WTC11 (cell line): ENCODE measurements at regions not wholly inside any gene's neighbourhood (a gene's known extent, or its start where the extent isn't known, plus 50 kb on each side); places are given as distances from the start of the nearest gene placed in this dataset.

Source experiments
- ATAC-seq: fragments of 200-7000 bp; cut with Tn5 transposase; 2 replicates; pipeline ENCODE4 v1.10.0; 2021; ENCODE audit warnings: mild to moderate bottlenecking, moderate library complexity
- CTCF ChIA-PET: fragments of 300-600 bp; sonication (Branson Sonifier 250); formaldehyde crosslinking; loops from one replicate; lab custom pipeline; 2021; ENCODE audit warnings: antibody characterized with exemption; lab: Charles Lee
- POLR2A ChIA-PET: fragments of 350-600 bp; sonication (Branson Sonifier 250); formaldehyde crosslinking; loops from one replicate; lab custom pipeline; 2021; ENCODE audit warnings: antibody characterized with exemption; lab: Charles Lee
- DNase-seq: peaks from one replicate; pipeline ENCODE4 v3.0.0; 2021; ENCODE audit warnings: low spot score
- H3K27ac Mint-ChIP-seq: 2 replicates; pipeline ENCODE4 v1.8.0; 2021; ENCODE audit warnings: mixed read lengths
- H3K27me3 Mint-ChIP-seq: 2 replicates; pipeline ENCODE4 v1.8.0; 2021; ENCODE audit warnings: low read depth, mild to moderate bottlenecking, moderate library complexity, mixed read lengths
- H3K36me3 Mint-ChIP-seq: 2 replicates; pipeline ENCODE4 v1.8.0; 2021; ENCODE audit warnings: mixed read lengths
- H3K4me1 Mint-ChIP-seq: 2 replicates; pipeline ENCODE4 v1.8.0; 2022; ENCODE audit warnings: mixed read lengths
- H3K4me3 Mint-ChIP-seq: 2 replicates; pipeline ENCODE4 v1.8.0; 2021; ENCODE audit warnings: mild to moderate bottlenecking, moderate library complexity, mixed read lengths
- H3K9me3 Mint-ChIP-seq: 2 replicates; pipeline ENCODE4 v1.8.0; 2021; ENCODE audit warnings: mixed read lengths
- AFF4 ChIP-seq: sonication (generic); formaldehyde crosslinking; IDR thresholded peaks from 2 replicates; pipeline ENCODE4 v1.8.1; 2023; ENCODE audit warnings: mild to moderate bottlenecking, missing genetic modification reagents, borderline replicate concordance
- CREB1 ChIP-seq: sonication (generic); formaldehyde crosslinking; IDR thresholded peaks from 2 replicates; pipeline ENCODE4 v1.8.0; 2023; ENCODE audit warnings: mild to moderate bottlenecking, missing genetic modification reagents
- E2F5 ChIP-seq: sonication (generic); formaldehyde crosslinking; IDR thresholded peaks from 2 replicates; pipeline ENCODE4 v1.8.1; 2022; ENCODE audit warnings: mild to moderate bottlenecking, moderate library complexity, missing genetic modification reagents
- ETV6 ChIP-seq: sonication (generic); formaldehyde crosslinking; IDR thresholded peaks from 2 replicates; pipeline ENCODE4 v1.8.1; 2022; ENCODE audit warnings: mild to moderate bottlenecking, missing genetic modification reagents
- FOXJ3 ChIP-seq: sonication (generic); formaldehyde crosslinking; IDR thresholded peaks from 2 replicates; pipeline ENCODE4 v1.9.0; 2021; ENCODE audit warnings: missing genetic modification reagents, mild to moderate bottlenecking, borderline replicate concordance
- GRHL2 ChIP-seq: fragments of 250-450 bp; sonication (Bioruptor Pico); IDR thresholded peaks from 2 replicates; pipeline ENCODE4 v1.8.0; 2022; ENCODE audit warnings: mild to moderate bottlenecking, moderate library complexity; ENCODE audit not compliant: insufficient replicate concordance, severe bottlenecking
- HMGA2 ChIP-seq: fragments of 250-450 bp; sonication (Bioruptor Pico); IDR thresholded peaks from 2 replicates; pipeline ENCODE4 v1.4.0; 2021; ENCODE audit warnings: mild to moderate bottlenecking, moderate library complexity
- IRF1 ChIP-seq: sonication (generic); formaldehyde crosslinking; IDR thresholded peaks from 2 replicates; pipeline ENCODE4 v1.8.0; 2023; ENCODE audit warnings: missing genetic modification reagents
- IRF2 ChIP-seq: sonication (generic); formaldehyde crosslinking; IDR thresholded peaks from 2 replicates; pipeline ENCODE4 v1.8.0; 2022; ENCODE audit warnings: low read depth, missing genetic modification reagents, borderline replicate concordance
- JUN ChIP-seq: sonication (generic); formaldehyde crosslinking; IDR thresholded peaks from 2 replicates; pipeline ENCODE4 v1.8.0; 2023; ENCODE audit warnings: mild to moderate bottlenecking, missing genetic modification reagents
- KAT7 ChIP-seq: sonication (generic); formaldehyde crosslinking; IDR thresholded peaks from 2 replicates; pipeline ENCODE4 v1.8.1; 2023; ENCODE audit warnings: missing genetic modification reagents, mild to moderate bottlenecking, borderline replicate concordance
- MXD4 ChIP-seq: fragments of 250-450 bp; sonication (Bioruptor Pico); IDR thresholded peaks from 2 replicates; pipeline ENCODE4 v1.8.0; 2021; ENCODE audit warnings: mild to moderate bottlenecking, moderate library complexity, borderline replicate concordance
- NFYB ChIP-seq: sonication (generic); formaldehyde crosslinking; conservative IDR thresholded peaks from 2 replicates; pipeline ENCODE4 v1.8.0; 2022; ENCODE audit warnings: low read depth, missing genetic modification reagents
- OVOL2 ChIP-seq: fragments of 250-450 bp; sonication (Bioruptor Pico); IDR thresholded peaks from 2 replicates; pipeline ENCODE4 v1.9.0; 2021; ENCODE audit warnings: mild to moderate bottlenecking, borderline replicate concordance
- PRDM15 ChIP-seq: sonication (generic); formaldehyde crosslinking; IDR thresholded peaks from 2 replicates; pipeline ENCODE4 v1.8.0; 2022; ENCODE audit warnings: missing genetic modification reagents
- SMAD3 ChIP-seq: sonication (generic); formaldehyde crosslinking; IDR thresholded peaks from 2 replicates; pipeline ENCODE4 v1.8.0; 2022; ENCODE audit warnings: missing genetic modification reagents, mild to moderate bottlenecking, borderline replicate concordance
- TEAD4 ChIP-seq: sonication (generic); formaldehyde crosslinking; IDR thresholded peaks from 2 replicates; pipeline ENCODE4 v1.8.0; 2022; ENCODE audit warnings: mild to moderate bottlenecking, missing genetic modification reagents
- TF ChIP-seq, protein P1 (sequence below): sonication (generic); formaldehyde crosslinking; IDR thresholded peaks from 2 replicates; pipeline ENCODE4 v1.8.0; 2022; ENCODE audit warnings: mild to moderate bottlenecking, missing genetic modification reagents
- TF ChIP-seq, protein P2 (sequence below): sonication (generic); formaldehyde crosslinking; IDR thresholded peaks from 2 replicates; pipeline ENCODE4 v1.8.1; 2023; ENCODE audit warnings: mild to moderate bottlenecking, missing genetic modification reagents
- TF ChIP-seq, protein P3 (sequence below): fragments of 250-450 bp; sonication (Bioruptor Pico); IDR thresholded peaks from 2 replicates; pipeline ENCODE4 v1.9.0; 2021; ENCODE audit warnings: mild to moderate bottlenecking

- DNase-seq (no peak), ATAC-seq (no peak)
- no peak overlapping the region for H3K27ac Mint-ChIP-seq
- ChIA-PET POLR2A (no interaction called here), CTCF (no interaction called here)
- no peaks in the 10 kb centered on the region for H3K9me3 Mint-ChIP-seq
- peaks cover 14% of the 10 kb centered on the region for H3K4me1 Mint-ChIP-seq
- peaks cover 5% of the 10 kb centered on the region; the same call in 1 of the 2 replicates for H3K36me3 Mint-ChIP-seq
- H3K4me3 Mint-ChIP-seq, result no peak overlapping the region
- TF ChIP-seq OVOL2 (no peak), CREB1 (CRISPR knock-in tag) (no peak), E2F5 (no peak), NFYB (CRISPR knock-in tag) (no peak), MXD4 (CRISPR knock-in tag) (no peak), AFF4 (CRISPR knock-in tag) (no peak), IRF2 (CRISPR knock-in tag) (no peak), ETV6 (CRISPR knock-in tag) (no peak), TEAD4 (CRISPR knock-in tag) (no peak), PRDM15 (CRISPR knock-in tag) (no peak), KAT7 (CRISPR knock-in tag) (no peak), HMGA2 (CRISPR knock-in tag) (no peak), GRHL2 (no peak), IRF1 (CRISPR knock-in tag) (no peak), JUN (CRISPR knock-in tag) (no peak), SMAD3 (CRISPR knock-in tag) (no peak), FOXJ3 (CRISPR knock-in tag) (no peak)
- TF ChIP-seq, protein P1, sequence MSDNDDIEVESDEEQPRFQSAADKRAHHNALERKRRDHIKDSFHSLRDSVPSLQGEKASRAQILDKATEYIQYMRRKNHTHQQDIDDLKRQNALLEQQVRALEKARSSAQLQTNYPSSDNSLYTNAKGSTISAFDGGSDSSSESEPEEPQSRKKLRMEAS, result no peak
- TF ChIP-seq, protein P2, sequence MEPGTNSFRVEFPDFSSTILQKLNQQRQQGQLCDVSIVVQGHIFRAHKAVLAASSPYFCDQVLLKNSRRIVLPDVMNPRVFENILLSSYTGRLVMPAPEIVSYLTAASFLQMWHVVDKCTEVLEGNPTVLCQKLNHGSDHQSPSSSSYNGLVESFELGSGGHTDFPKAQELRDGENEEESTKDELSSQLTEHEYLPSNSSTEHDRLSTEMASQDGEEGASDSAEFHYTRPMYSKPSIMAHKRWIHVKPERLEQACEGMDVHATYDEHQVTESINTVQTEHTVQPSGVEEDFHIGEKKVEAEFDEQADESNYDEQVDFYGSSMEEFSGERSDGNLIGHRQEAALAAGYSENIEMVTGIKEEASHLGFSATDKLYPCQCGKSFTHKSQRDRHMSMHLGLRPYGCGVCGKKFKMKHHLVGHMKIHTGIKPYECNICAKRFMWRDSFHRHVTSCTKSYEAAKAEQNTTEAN (CRISPR knock-in tag), result no peak
- TF ChIP-seq, protein P3, sequence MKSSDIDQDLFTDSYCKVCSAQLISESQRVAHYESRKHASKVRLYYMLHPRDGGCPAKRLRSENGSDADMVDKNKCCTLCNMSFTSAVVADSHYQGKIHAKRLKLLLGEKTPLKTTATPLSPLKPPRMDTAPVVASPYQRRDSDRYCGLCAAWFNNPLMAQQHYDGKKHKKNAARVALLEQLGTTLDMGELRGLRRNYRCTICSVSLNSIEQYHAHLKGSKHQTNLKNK (CRISPR knock-in tag), result no peak
- TF ChIP-seq, all 79 proteins: peak for 0
- no peaks in the 10 kb centered on the region for H3K27me3 Mint-ChIP-seq
Measured at GRCh38 chr17:45645330-45645729, 138.8 kb upstream of the CRHR1 start.
